A673 (cell line): ENCODE measurements at regions not wholly inside any gene's neighbourhood (a gene's known extent, or its start where the extent isn't known, plus 50 kb on each side); places are given as distances from the start of the nearest gene placed in this dataset.

Experiments used
- BruUV-seq: library from RNA; stranded (reverse); fragments of 400-500 nt; replicated peaks from 2 replicates; lab custom pipeline; 2021; lab: Mats Ljungman, UMichigan
- CTCF ChIA-PET: fragments of 300-600 bp; sonication (Branson Sonifier 250); formaldehyde crosslinking; loops from one replicate; lab custom pipeline; 2022; ENCODE audit warnings: antibody characterized with exemption; lab: Charles Lee
- POLR2A ChIA-PET: fragments of 300-600 bp; sonication (Branson Sonifier 250); formaldehyde crosslinking; loops from one replicate; lab custom pipeline; 2022; ENCODE audit warnings: antibody characterized with exemption; ENCODE audit not compliant: low non-redundant PET; lab: Charles Lee
- DNase-seq: peaks from one replicate; pipeline ENCODE4 v3.0.0-alpha.2; 2015; ENCODE audit warnings: low spot score
- H3K27ac ChIP-seq: fragments of 200-600 bp; sonication (generic); 2 replicates; pipeline ENCODE4 v1.5.1; 2016; ENCODE audit warnings: mixed run types, low read depth, mild to moderate bottlenecking, mixed read lengths, antibody characterized with exemption, low read length; ENCODE audit not compliant: poor library complexity, severe bottlenecking
- H3K27me3 ChIP-seq: fragments of 200-600 bp; sonication (generic); replicated peaks from 2 replicates; pipeline ENCODE4 v1.6.1; 2017; ENCODE audit warnings: mixed run types, low read depth, mild to moderate bottlenecking, mixed read lengths, antibody characterized with exemption, low read length; ENCODE audit not compliant: insufficient read depth, poor library complexity
- H3K36me3 ChIP-seq: fragments of 200-600 bp; sonication (generic); 2 replicates; pipeline ENCODE4 v1.6.1; 2016; ENCODE audit warnings: mixed run types, mild to moderate bottlenecking, mixed read lengths, antibody characterized with exemption, low read length; ENCODE audit not compliant: insufficient read depth, poor library complexity, severe bottlenecking
- H3K4me1 ChIP-seq: fragments of 200-600 bp; sonication (generic); 2 replicates; pipeline ENCODE4 v1.6.1; 2017; ENCODE audit warnings: mixed run types, mild to moderate bottlenecking, mixed read lengths, antibody characterized with exemption, low read length; ENCODE audit not compliant: insufficient read depth, poor library complexity, severe bottlenecking
- H3K4me3 ChIP-seq: fragments of 200-600 bp; sonication (generic); 2 replicates; pipeline ENCODE4 v1.5.1; 2016; ENCODE audit warnings: low read depth, mixed run types, mild to moderate bottlenecking, mixed read lengths, low read length; ENCODE audit not compliant: poor library complexity, severe bottlenecking
- H3K9me3 ChIP-seq: fragments of 200-600 bp; sonication (generic); 2 replicates; pipeline ENCODE4 v1.6.1; 2016; ENCODE audit warnings: mixed run types, low read depth, mild to moderate bottlenecking, mixed read lengths, antibody characterized with exemption, low read length; ENCODE audit not compliant: poor library complexity, severe bottlenecking
- CTCF ChIP-seq: fragments of 300-800, 200-600 bp; sonication (generic); conservative IDR thresholded peaks from 2 replicates; pipeline ENCODE4 v1.5.1; 2017; ENCODE audit warnings: low read depth, mild to moderate bottlenecking, antibody characterized with exemption, low read length, moderate library complexity, mixed read lengths
- EZH2 ChIP-seq: fragments of 200-600 bp; sonication (generic); IDR thresholded peaks from 2 replicates; pipeline ENCODE4 v1.6.1; 2017; ENCODE audit warnings: borderline replicate concordance, low read depth, mild to moderate bottlenecking, mixed read lengths, antibody characterized with exemption, low read length; ENCODE audit not compliant: poor library complexity, severe bottlenecking
- intact Hi-C: fragments of 100-400 bp; cut with micrococcal nuclease; formaldehyde crosslinking; loops from one replicate; pipeline ENCODE4 v1.10.0; 2022; ENCODE audit not compliant: unreplicated experiment

GRCh38 chr13:73900591-73900990, 233.6 kb downstream of the KLF12 start:
- Histone ChIP-seq H3K27ac (no peak overlapping the region), H3K9me3 (no peaks in the 10 kb centered on the region), H3K4me3 (no peak overlapping the region), H3K4me1 (peaks cover 46% of the 10 kb centered on the region), H3K36me3 (no peaks in the 10 kb centered on the region), H3K27me3 (no peaks in the 10 kb centered on the region)
- ChIA-PET CTCF (no interaction called here), POLR2A (no interaction called here)
- no peak for TF ChIP-seq EZH2
- TF ChIP-seq CTCF, result no peak
- no peak for DNase-seq
- no TSS peak for BruUV-seq
- intact Hi-C loops, result no loop called here

DNA sequence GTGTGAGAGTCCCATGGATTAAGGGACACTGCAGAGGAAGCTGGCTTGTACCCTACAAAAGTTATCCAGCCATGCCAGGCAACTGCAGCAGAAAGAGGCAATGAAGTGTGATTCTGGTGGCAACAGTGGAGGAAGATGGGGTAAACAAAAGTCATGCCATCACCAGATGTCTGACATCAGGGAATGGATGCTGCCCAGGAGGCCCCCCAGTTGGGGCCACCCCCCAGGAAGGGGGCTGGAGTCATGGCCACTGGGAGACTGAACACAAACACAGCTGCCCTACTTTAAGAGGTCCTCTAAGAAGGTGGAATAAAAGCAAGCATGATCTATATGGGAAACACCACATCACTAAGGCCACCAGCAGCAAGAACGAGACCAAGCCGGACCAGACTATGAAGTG, 235.3 kb downstream of the KLF12 start:
- Histone ChIP-seq H3K27ac (no peak overlapping the region), H3K36me3 (no peaks in the 10 kb centered on the region), H3K27me3 (no peaks in the 10 kb centered on the region), H3K9me3 (no peaks in the 10 kb centered on the region), H3K4me3 (no peak overlapping the region), H3K4me1 (peaks cover 50% of the 10 kb centered on the region)
- ChIA-PET CTCF (no interaction called here), POLR2A (no interaction called here)
- BruUV-seq, result no TSS peak
- intact Hi-C loops, result no loop called here
- TF ChIP-seq EZH2 (no peak), CTCF (no peak)
- DNase-seq, result no peak

GRCh38 chr13:73898276-73898675, 235.9 kb downstream of the KLF12 start:
- DNase-seq, result peak; percentile 72
- Histone ChIP-seq H3K27me3 (no peaks in the 10 kb centered on the region), H3K4me3 (no peak overlapping the region), H3K27ac (no peak overlapping the region), H3K36me3 (no peaks in the 10 kb centered on the region), H3K4me1 (peaks cover 45% of the 10 kb centered on the region), H3K9me3 (no peaks in the 10 kb centered on the region)
- POLR2A ChIA-PET, result no interaction called here
- TF ChIP-seq EZH2 (no peak), CTCF (no peak)
- no TSS peak for BruUV-seq
- intact Hi-C loops, result no loop called here
- CTCF ChIA-PET, result no interaction called here
